ENCODE measurements at regions not wholly inside any gene's neighbourhood (a gene's known extent, or its start where the extent isn't known, plus 50 kb on each side); places are given as distances from the start of the nearest gene placed in this dataset.

GRCh38 chr10:108663587-108663986, 1259.7 kb downstream of the XPNPEP1 start:
- Histone ChIP-seq H3K36me3 (ENCODE audit: low read length) (no peaks in the 10 kb centered on the region), H3K27me3 (ENCODE audit: low read length) (no peaks in the 10 kb centered on the region), H3K9me2 (replicated peaks; ENCODE audit: insufficient read depth, low read length) (no peaks in the 10 kb centered on the region), H3K4me2 (ENCODE audit: low read depth, low read length, poor library complexity, severe bottlenecking) (no peak overlapping the region), H3K79me2 (ENCODE audit: insufficient read depth, low read length) (no peaks in the 10 kb centered on the region), H2AFZ (ENCODE audit: low read depth, low read length, severe bottlenecking) (no peak overlapping the region), H4K20me1 (ENCODE audit: low read depth, low read length) (no peaks in the 10 kb centered on the region), H3K9me3 (ENCODE audit: insufficient read depth, low read length) (no peaks in the 10 kb centered on the region), H3K4me3 (ENCODE audit: insufficient read depth, low read length, poor library complexity, severe bottlenecking) (no peak overlapping the region), H3K27ac (ENCODE audit: low read depth, low read length) (no peak overlapping the region), H3F3A (ENCODE audit: insufficient read depth) (no peaks in the 10 kb centered on the region), H3K9ac (ENCODE audit: low read length) (no peak overlapping the region)
- TF ChIP-seq, protein P1, sequence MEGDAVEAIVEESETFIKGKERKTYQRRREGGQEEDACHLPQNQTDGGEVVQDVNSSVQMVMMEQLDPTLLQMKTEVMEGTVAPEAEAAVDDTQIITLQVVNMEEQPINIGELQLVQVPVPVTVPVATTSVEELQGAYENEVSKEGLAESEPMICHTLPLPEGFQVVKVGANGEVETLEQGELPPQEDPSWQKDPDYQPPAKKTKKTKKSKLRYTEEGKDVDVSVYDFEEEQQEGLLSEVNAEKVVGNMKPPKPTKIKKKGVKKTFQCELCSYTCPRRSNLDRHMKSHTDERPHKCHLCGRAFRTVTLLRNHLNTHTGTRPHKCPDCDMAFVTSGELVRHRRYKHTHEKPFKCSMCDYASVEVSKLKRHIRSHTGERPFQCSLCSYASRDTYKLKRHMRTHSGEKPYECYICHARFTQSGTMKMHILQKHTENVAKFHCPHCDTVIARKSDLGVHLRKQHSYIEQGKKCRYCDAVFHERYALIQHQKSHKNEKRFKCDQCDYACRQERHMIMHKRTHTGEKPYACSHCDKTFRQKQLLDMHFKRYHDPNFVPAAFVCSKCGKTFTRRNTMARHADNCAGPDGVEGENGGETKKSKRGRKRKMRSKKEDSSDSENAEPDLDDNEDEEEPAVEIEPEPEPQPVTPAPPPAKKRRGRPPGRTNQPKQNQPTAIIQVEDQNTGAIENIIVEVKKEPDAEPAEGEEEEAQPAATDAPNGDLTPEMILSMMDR (IDR thresholded peaks at IDR 0.05; ENCODE audit: insufficient read depth, low read length, poor library complexity, severe bottlenecking), result no peak
- no peak for TF ChIP-seq EZH2phosphoT487 (conservative IDR thresholded peaks at IDR 0.05; ENCODE audit: low read length)

DNA sequence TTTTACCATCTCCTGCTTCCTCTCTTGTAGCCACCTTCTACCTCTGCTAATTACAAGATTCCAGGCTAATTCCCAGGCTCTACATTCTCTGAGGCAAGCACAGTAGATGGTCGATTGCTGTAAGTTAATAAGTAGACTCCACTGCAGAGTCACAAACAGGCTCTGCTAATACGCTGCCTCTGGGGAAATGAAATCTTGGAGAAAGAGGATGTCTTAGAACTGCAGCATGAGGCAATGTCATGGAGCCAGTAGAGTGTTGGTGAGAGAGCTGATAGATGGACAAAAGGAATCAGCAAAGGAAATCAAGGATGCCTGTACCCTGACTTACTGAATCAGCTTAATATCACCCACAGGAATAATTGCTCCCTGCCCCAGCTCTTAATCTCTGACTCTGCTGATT, 1260.3 kb downstream of the XPNPEP1 start:
- no peaks in the 10 kb centered on the region for H3K36me3 ChIP-seq (ENCODE audit: low read length)
- no peaks in the 10 kb centered on the region for H3K9me3 ChIP-seq (ENCODE audit: insufficient read depth, low read length)
- H3K9me2 ChIP-seq (replicated peaks; ENCODE audit: insufficient read depth, low read length), result no peaks in the 10 kb centered on the region
- no peak overlapping the region for H2AFZ ChIP-seq (ENCODE audit: low read depth, low read length, severe bottlenecking)
- TF ChIP-seq EZH2phosphoT487 (conservative IDR thresholded peaks at IDR 0.05; ENCODE audit: low read length), result no peak
- TF ChIP-seq, protein P1 (IDR thresholded peaks at IDR 0.05; ENCODE audit: insufficient read depth, low read length, poor library complexity, severe bottlenecking), result no peak
- H3K79me2 ChIP-seq (ENCODE audit: insufficient read depth, low read length), result no peaks in the 10 kb centered on the region
- H3K27me3 ChIP-seq (ENCODE audit: low read length), result no peaks in the 10 kb centered on the region
- no peaks in the 10 kb centered on the region for H3F3A ChIP-seq (ENCODE audit: insufficient read depth)
- no peak overlapping the region for H3K27ac ChIP-seq (ENCODE audit: low read depth, low read length)
- no peaks in the 10 kb centered on the region for H4K20me1 ChIP-seq (ENCODE audit: low read depth, low read length)
- no peak overlapping the region for H3K4me3 ChIP-seq (ENCODE audit: insufficient read depth, low read length, poor library complexity, severe bottlenecking)
- H3K9ac ChIP-seq (ENCODE audit: low read length), result no peak overlapping the region
- H3K4me2 ChIP-seq (ENCODE audit: low read depth, low read length, poor library complexity, severe bottlenecking), result no peak overlapping the region

DNA sequence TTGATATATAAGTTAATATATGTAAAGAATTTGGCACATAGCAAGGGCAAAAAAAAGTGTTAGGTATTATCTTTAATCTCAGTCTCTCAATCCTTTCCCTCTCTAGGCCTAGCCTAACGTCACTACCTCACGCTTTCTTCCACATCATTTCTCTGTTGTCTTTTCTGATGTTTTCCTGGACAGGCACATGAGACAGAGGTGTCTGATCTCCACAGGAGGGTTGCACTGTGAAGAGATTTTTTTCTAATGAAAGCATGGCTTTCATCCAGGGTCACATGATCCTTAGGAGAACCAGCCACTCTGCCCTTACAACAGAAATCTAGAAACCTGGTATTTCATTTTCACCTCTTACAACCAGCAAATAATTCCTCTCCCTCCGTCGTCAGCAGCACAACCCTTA, 1268.3 kb downstream of the XPNPEP1 start:
- Histone ChIP-seq H3K4me2 (ENCODE audit: low read depth, low read length, poor library complexity, severe bottlenecking) (no peak overlapping the region), H3K79me2 (ENCODE audit: insufficient read depth, low read length) (no peaks in the 10 kb centered on the region), H3K4me3 (ENCODE audit: insufficient read depth, low read length, poor library complexity, severe bottlenecking) (no peak overlapping the region), H3F3A (ENCODE audit: insufficient read depth) (no peaks in the 10 kb centered on the region), H3K36me3 (ENCODE audit: low read length) (no peaks in the 10 kb centered on the region), H3K9me3 (ENCODE audit: insufficient read depth, low read length) (no peaks in the 10 kb centered on the region), H4K20me1 (ENCODE audit: low read depth, low read length) (no peaks in the 10 kb centered on the region), H3K27ac (ENCODE audit: low read depth, low read length) (no peak overlapping the region), H3K27me3 (ENCODE audit: low read length) (no peaks in the 10 kb centered on the region), H3K9me2 (replicated peaks; ENCODE audit: insufficient read depth, low read length) (no peaks in the 10 kb centered on the region), H3K9ac (ENCODE audit: low read length) (no peak overlapping the region), H2AFZ (ENCODE audit: low read depth, low read length, severe bottlenecking) (no peak overlapping the region)
- TF ChIP-seq EZH2phosphoT487 (conservative IDR thresholded peaks at IDR 0.05; ENCODE audit: low read length), result no peak
- TF ChIP-seq, protein P1 (IDR thresholded peaks at IDR 0.05; ENCODE audit: insufficient read depth, low read length, poor library complexity, severe bottlenecking), result no peak
